ENCODE measurements at regions not wholly inside any gene's neighbourhood (a gene's known extent, or its start where the extent isn't known, plus 50 kb on each side); places are given as distances from the start of the nearest gene placed in this dataset.

DNA sequence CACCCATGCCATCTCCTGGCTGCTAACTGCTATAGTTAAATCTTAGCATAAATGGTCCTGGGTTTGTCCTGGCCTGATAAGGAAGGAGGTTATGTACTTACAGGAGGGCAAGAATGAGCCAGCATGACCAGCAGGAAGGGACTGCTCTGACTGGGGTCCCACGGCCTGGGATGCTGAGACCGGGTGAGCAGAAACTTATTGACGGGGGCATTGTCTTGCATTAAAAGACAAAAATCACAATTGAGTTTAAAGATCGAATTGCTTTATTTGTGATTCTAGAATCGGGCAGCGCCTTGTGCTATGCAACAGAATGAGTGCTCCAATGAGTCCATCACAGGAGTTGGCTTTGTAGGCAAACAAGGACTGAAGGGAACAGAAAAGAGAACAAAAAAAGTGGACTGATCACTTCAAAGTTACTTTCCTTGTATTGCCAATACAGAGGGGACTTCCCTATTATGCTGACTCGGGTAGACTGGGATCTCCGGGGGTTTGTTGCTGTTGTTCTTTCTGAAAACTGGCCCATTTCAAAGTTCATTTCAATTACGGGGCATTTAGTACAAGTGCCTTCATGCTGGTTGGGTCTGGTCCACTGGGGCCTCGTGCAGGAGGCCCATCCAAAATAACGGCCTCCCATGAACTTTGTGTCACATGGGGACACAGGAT lies 87.1 kb upstream of the SLC66A3 start:
- H3K18ac ChIP-seq (ENCODE audit: insufficient read length, low read depth, low read length), result no peak overlapping the region
- no peak for DNase-seq
- H3K9me3 Mint-ChIP-seq, result peaks cover 2 to 3% of the 10 kb centered on the region in 2 experiments; a peak in 2 of 5 replicates
- no peak overlapping the region for H3K56ac ChIP-seq (ENCODE audit: insufficient read length, low read depth, low read length)
- H4K20me1 ChIP-seq (ENCODE audit: control insufficient read depth, insufficient read depth, insufficient read length), result no peaks in the 10 kb centered on the region
- no peak overlapping the region for H2BK5ac ChIP-seq (ENCODE audit: insufficient read length, low read length)
- H3K23ac ChIP-seq (ENCODE audit: insufficient read length, low read depth, low read length), result no peak overlapping the region
- no peak overlapping the region for H2BK12ac ChIP-seq (ENCODE audit: insufficient read length, low read depth, low read length)
- no peak overlapping the region for H3K14ac ChIP-seq (ENCODE audit: insufficient read depth, low read length)
- no peak overlapping the region for H4K5ac ChIP-seq (ENCODE audit: insufficient read length, low read depth, low read length)
- H3K4me1 Mint-ChIP-seq, result peaks cover 18 to 19% of the 10 kb centered on the region in 2 experiments
- no peak overlapping the region for H4K8ac ChIP-seq (replicated peaks; ENCODE audit: insufficient read length, low read depth, low read length)
- no peaks in the 10 kb centered on the region for H3K27me3 ChIP-seq (ENCODE audit: insufficient read depth, low read length)
- 0 out of 2 replicates have a peak, but pooled peaks cover 3% of the 10 kb centered on the region for H3K4me1 ChIP-seq (ENCODE audit: insufficient read depth, low read length)
- no peak overlapping the region for H3K27ac ChIP-seq (ENCODE audit: insufficient read length, low read depth, low read length)
- no peak overlapping the region for H2BK15ac ChIP-seq (ENCODE audit: low read depth, low read length)
- no peak overlapping the region for H3K4me2 ChIP-seq (ENCODE audit: insufficient read depth, insufficient read length, low read length)
- no peaks in the 10 kb centered on the region for H3K23me2 ChIP-seq (ENCODE audit: insufficient read length, low read depth, low read length, poor library complexity, severe bottlenecking)
- no peaks in the 10 kb centered on the region for H3K9me3 ChIP-seq (ENCODE audit: control insufficient read depth, low read depth, low read length)
- no peak overlapping the region for H3T11ph ChIP-seq (ENCODE audit: low read length)
- H3K4me3 Mint-ChIP-seq, result no peak overlapping the region
- H3K27ac Mint-ChIP-seq, result peak overlapping the region in 1 of 3 experiments; percentile 50; a peak in 1 of 7 replicates
- no peaks in the 10 kb centered on the region for H3K36me3 Mint-ChIP-seq (ENCODE audit: insufficient read depth in 1 of 3, low read depth in 3 of 3)
- H2BK120ac ChIP-seq (ENCODE audit: low read depth, low read length, poor library complexity, severe bottlenecking), result no peak overlapping the region
- H3K79me1 ChIP-seq (ENCODE audit: insufficient read depth, low read depth, low read length, poor library complexity, severe bottlenecking), result no peaks in the 10 kb centered on the region
- H2AK5ac ChIP-seq (ENCODE audit: insufficient read length, low read length), result no peak overlapping the region
- no peak overlapping the region for H2BK20ac ChIP-seq (ENCODE audit: low read depth, low read length, poor library complexity, severe bottlenecking)
- TF ChIP-seq, protein P1, sequence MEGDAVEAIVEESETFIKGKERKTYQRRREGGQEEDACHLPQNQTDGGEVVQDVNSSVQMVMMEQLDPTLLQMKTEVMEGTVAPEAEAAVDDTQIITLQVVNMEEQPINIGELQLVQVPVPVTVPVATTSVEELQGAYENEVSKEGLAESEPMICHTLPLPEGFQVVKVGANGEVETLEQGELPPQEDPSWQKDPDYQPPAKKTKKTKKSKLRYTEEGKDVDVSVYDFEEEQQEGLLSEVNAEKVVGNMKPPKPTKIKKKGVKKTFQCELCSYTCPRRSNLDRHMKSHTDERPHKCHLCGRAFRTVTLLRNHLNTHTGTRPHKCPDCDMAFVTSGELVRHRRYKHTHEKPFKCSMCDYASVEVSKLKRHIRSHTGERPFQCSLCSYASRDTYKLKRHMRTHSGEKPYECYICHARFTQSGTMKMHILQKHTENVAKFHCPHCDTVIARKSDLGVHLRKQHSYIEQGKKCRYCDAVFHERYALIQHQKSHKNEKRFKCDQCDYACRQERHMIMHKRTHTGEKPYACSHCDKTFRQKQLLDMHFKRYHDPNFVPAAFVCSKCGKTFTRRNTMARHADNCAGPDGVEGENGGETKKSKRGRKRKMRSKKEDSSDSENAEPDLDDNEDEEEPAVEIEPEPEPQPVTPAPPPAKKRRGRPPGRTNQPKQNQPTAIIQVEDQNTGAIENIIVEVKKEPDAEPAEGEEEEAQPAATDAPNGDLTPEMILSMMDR (conservative IDR thresholded peaks at IDR 0.05), result 0 out of 3 replicates have a peak, but pooled peaks have one; percentile 12
- peaks cover 3% of the 10 kb centered on the region for H3K27me3 Mint-ChIP-seq (ENCODE audit: low read depth)
- no peak overlapping the region for H4K91ac ChIP-seq (ENCODE audit: insufficient read length, low read depth, low read length)
- no CpG with 5 or more reads among the region's 11 CpGs for WGBS (ENCODE audit: extremely low coverage, insufficient read length, low lambda C conversion rate)
- H3K4ac ChIP-seq (ENCODE audit: low read depth, low read length), result no peak overlapping the region
- H2AFZ ChIP-seq (ENCODE audit: low read length), result no peak overlapping the region
- no peak overlapping the region for H3K9ac ChIP-seq (ENCODE audit: extremely low read depth, insufficient read length, low read length)
- no peaks in the 10 kb centered on the region for H3K79me2 ChIP-seq (ENCODE audit: insufficient read depth, low read length)
